Panc1 (cell line): ENCODE measurements at regions not wholly inside any gene's neighbourhood (a gene's known extent, or its start where the extent isn't known, plus 50 kb on each side); places are given as distances from the start of the nearest gene placed in this dataset.

ENCODE experiments used
- ATAC-seq: fragments of 200-7000 bp; cut with Tn5 transposase; 2 replicates; pipeline ENCODE4 v1.9.1; 2020; ENCODE audit warnings: mild to moderate bottlenecking, moderate library complexity
- BruUV-seq: library from RNA; stranded (reverse); fragments of 400-500 nt; replicated peaks from 2 replicates; lab custom pipeline; 2021; lab: Mats Ljungman, UMichigan
- CTCF ChIA-PET: fragments of 300-600 bp; sonication (Branson Sonifier 250); formaldehyde crosslinking; loops from one replicate; lab custom pipeline; 2022; ENCODE audit warnings: antibody characterized with exemption; lab: Charles Lee
- POLR2A ChIA-PET: fragments of 300-600 bp; sonication (Branson Sonifier 250); formaldehyde crosslinking; loops from one replicate; lab custom pipeline; 2022; ENCODE audit warnings: antibody characterized with exemption; lab: Charles Lee
- DNase-seq: peaks from one replicate; pipeline ENCODE4 v3.0.0-alpha.2; 2010; ENCODE audit warnings: low read depth, low spot score
- H3K27ac ChIP-seq: 2 replicates; pipeline ENCODE4 v1.5.1; 2011; ENCODE audit warnings: mild to moderate bottlenecking, low read length, inconsistent platforms
- H3K27me3 ChIP-seq: fragments of 200-500 bp; sonication (Bioruptor generic); 2 replicates; pipeline ENCODE4 v1.6.0; 2014; ENCODE audit warnings: low read length, inconsistent platforms; ENCODE audit not compliant: control insufficient read depth, insufficient read depth
- H3K36me3 ChIP-seq: fragments of 200-500 bp; sonication (Bioruptor generic); 2 replicates; pipeline ENCODE4 v1.5.1; 2014; ENCODE audit warnings: inconsistent platforms, mild to moderate bottlenecking, low read length, moderate library complexity; ENCODE audit not compliant: control insufficient read depth, insufficient read depth
- H3K4me1 ChIP-seq: 2 replicates; pipeline ENCODE4 v1.5.1; 2011; ENCODE audit warnings: inconsistent platforms, mild to moderate bottlenecking, low read length, moderate library complexity; ENCODE audit not compliant: control insufficient read depth, insufficient read depth
- H3K4me3 ChIP-seq, 2 experiments: 2 replicates each; pipeline ENCODE4 v1.5.1; 2011 to 2012; ENCODE audit warnings: low read depth in 2 of 2, low read length in 2 of 2, mild to moderate bottlenecking in 2 of 2, inconsistent platforms in 1 of 2, moderate library complexity in 1 of 2
- H3K9me3 ChIP-seq: fragments of 200-500 bp; sonication (Bioruptor generic); 2 replicates; pipeline ENCODE4 v1.5.1; 2014; ENCODE audit warnings: low read depth, mild to moderate bottlenecking, inconsistent platforms, low read length, moderate library complexity; ENCODE audit not compliant: control insufficient read depth, insufficient read depth
- CTCF ChIP-seq: fragments of 450-650 bp; IDR thresholded peaks from 2 replicates; pipeline ENCODE4 v1.5.1; 2017; ENCODE audit warnings: mild to moderate bottlenecking
- POLR2AphosphoS5 ChIP-seq: IDR thresholded peaks from 2 replicates; pipeline ENCODE4 v1.6.1; 2012; ENCODE audit warnings: mild to moderate bottlenecking, low read depth, low read length, moderate library complexity
- REST ChIP-seq, 2 experiments: IDR thresholded peaks; 2 replicates each; pipeline ENCODE4 v1.6.1; 2011 to 2012; ENCODE audit warnings: low read depth in 2 of 2, control low read depth in 1 of 2, low read length in 1 of 2, mild to moderate bottlenecking in 1 of 2, moderate library complexity in 1 of 2; ENCODE audit not compliant: insufficient read depth in 1 of 2
- SIN3A ChIP-seq: IDR thresholded peaks from 2 replicates; pipeline ENCODE4 v1.6.1; 2012; ENCODE audit warnings: low read depth, mild to moderate bottlenecking, low read length, moderate library complexity, borderline replicate concordance; ENCODE audit not compliant: insufficient read depth
- TCF7L2 ChIP-seq: IDR thresholded peaks from 2 replicates; pipeline ENCODE4 v1.6.1; 2011; ENCODE audit warnings: mild to moderate bottlenecking, low read depth, low read length, inconsistent platforms
- in situ Hi-C: cut with HindIII; loops from 2 replicates; pipeline ENCODE4 v1.10.0; 2016; ENCODE audit warnings: low sequenced_read_pairs, low pct_unique_long_range_greater_than_20kb
- intact Hi-C: fragments of 100-400 bp; cut with micrococcal nuclease; formaldehyde crosslinking; loops from one replicate; pipeline ENCODE4 v1.10.0; 2022; ENCODE audit not compliant: unreplicated experiment

GRCh38 chr4:36677112-36677511 is 395.7 kb downstream of the DTHD1 start:
- intact Hi-C loops, result no loop called here
- ATAC-seq (no peak), DNase-seq (no peak)
- Histone ChIP-seq H3K36me3 (no peaks in the 10 kb centered on the region), H3K4me1 (no peaks in the 10 kb centered on the region), H3K27ac (no peak overlapping the region), H3K27me3 (no peaks in the 10 kb centered on the region), H3K9me3 (no peaks in the 10 kb centered on the region), H3K4me3 (no peak overlapping the region)
- ChIA-PET POLR2A (no interaction called here), CTCF (no interaction called here)
- TF ChIP-seq SIN3A, result no peak
- in situ Hi-C loops, result no loop called here
- BruUV-seq, result no TSS peak

GRCh38 chr4:36677874-36678273 is 396.5 kb downstream of the DTHD1 start:
- no peak overlapping the region for H3K27ac ChIP-seq
- no peak for TF ChIP-seq REST (IDR thresholded peaks at IDR 0.05; ENCODE audit: insufficient read depth in 1 of 2, low read depth in 2 of 2, low read length in 1 of 2)
- no peak for TF ChIP-seq POLR2AphosphoS5
- no peak for TF ChIP-seq SIN3A
- TF ChIP-seq TCF7L2, result no peak
- no peak for TF ChIP-seq CTCF
- no peaks in the 10 kb centered on the region for H3K27me3 ChIP-seq
- POLR2A ChIA-PET, result no interaction called here
- no peaks in the 10 kb centered on the region for H3K4me1 ChIP-seq
- H3K9me3 ChIP-seq, result no peaks in the 10 kb centered on the region
- CTCF ChIA-PET, result no interaction called here
- in situ Hi-C loops (no loop called here), intact Hi-C loops (no loop called here)
- no peaks in the 10 kb centered on the region for H3K36me3 ChIP-seq
- ATAC-seq (no peak), DNase-seq (no peak)
- no TSS peak for BruUV-seq
- H3K4me3 ChIP-seq, result no peak overlapping the region

DNA sequence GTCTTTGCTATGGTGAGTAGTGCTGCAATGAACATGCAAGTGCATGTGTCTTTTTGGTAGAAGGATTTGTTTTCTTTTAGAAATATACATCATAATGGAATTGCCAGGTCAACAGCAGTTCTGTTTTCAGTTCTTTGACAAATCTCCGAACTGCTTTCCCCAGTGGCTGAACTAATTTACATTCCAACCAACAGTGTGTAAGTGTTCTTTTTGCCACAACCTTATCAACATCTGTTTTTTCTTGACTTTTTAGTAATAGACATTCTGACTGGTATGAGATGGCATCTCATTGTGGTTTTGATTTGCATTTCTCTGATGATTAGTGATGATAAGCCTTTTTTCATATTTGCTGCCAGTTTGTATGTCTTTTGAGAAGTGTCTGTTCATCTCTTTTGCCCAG is 406.3 kb downstream of the DTHD1 start:
- ChIA-PET CTCF (no interaction called here), POLR2A (no interaction called here)
- no peaks in the 10 kb centered on the region for H3K27me3 ChIP-seq
- intact Hi-C loops, result no loop called here
- TF ChIP-seq SIN3A, result no peak
- no peak for TF ChIP-seq TCF7L2
- no peak for TF ChIP-seq CTCF
- no peak for TF ChIP-seq POLR2AphosphoS5
- TF ChIP-seq REST (IDR thresholded peaks at IDR 0.05; ENCODE audit: insufficient read depth in 1 of 2, low read depth in 2 of 2, low read length in 1 of 2), result no peak
- ATAC-seq (no peak), DNase-seq (no peak)
- BruUV-seq, result no TSS peak
- no peaks in the 10 kb centered on the region for H3K9me3 ChIP-seq
- in situ Hi-C loops, result no loop called here
- H3K27ac ChIP-seq, result no peak overlapping the region
- H3K4me3 ChIP-seq, result no peak overlapping the region
- no peaks in the 10 kb centered on the region for H3K36me3 ChIP-seq
- no peaks in the 10 kb centered on the region for H3K4me1 ChIP-seq
